Large intestine (tissue), 3 donors: ENCODE measurements at regions not wholly inside any gene's neighbourhood (a gene's known extent, or its start where the extent isn't known, plus 50 kb on each side); places are given as distances from the start of the nearest gene placed in this dataset.
"Not testable (repeated sequence)": the region's sequence is repeated elsewhere in the genome, so short reads cannot be mapped to it uniquely, and the experiment has no call there.

Source experiments
- DNase-seq, 2 donors: peaks; one replicate each; pipeline versions ENCODE4 v3.0.0 to v3.0.0-alpha.2; 2013
- H3K27ac ChIP-seq: one replicate; pipeline ENCODE4 v1.5.1; 2013; ENCODE audit warnings: low read length
- H3K27me3 ChIP-seq: 2 replicates; pipeline ENCODE4 v1.6.1; 2013; ENCODE audit warnings: low read length; ENCODE audit not compliant: control insufficient read depth, insufficient read depth
- H3K36me3 ChIP-seq: 2 replicates; pipeline ENCODE4 v1.6.1; 2013; ENCODE audit warnings: low read length; ENCODE audit not compliant: control insufficient read depth, insufficient read depth
- H3K4me1 ChIP-seq: one replicate; pipeline ENCODE4 v1.6.1; 2013; ENCODE audit warnings: low read length; ENCODE audit not compliant: control insufficient read depth, insufficient read depth
- H3K4me3 ChIP-seq: one replicate; pipeline ENCODE4 v1.5.1; 2013; ENCODE audit warnings: low read length
- H3K9me3 ChIP-seq: one replicate; pipeline ENCODE4 v1.6.1; 2013; ENCODE audit warnings: mild to moderate bottlenecking, low read depth, low read length, moderate library complexity; ENCODE audit not compliant: control insufficient read depth
- WGBS: methylation state at CpG from one replicate; pipeline ENCODE4 v1.1.5; 2013; ENCODE audit warnings: low lambda C conversion rate; ENCODE audit not compliant: insufficient coverage; 5-methylcytosine and 5-hydroxymethylcytosine counted together

DNA sequence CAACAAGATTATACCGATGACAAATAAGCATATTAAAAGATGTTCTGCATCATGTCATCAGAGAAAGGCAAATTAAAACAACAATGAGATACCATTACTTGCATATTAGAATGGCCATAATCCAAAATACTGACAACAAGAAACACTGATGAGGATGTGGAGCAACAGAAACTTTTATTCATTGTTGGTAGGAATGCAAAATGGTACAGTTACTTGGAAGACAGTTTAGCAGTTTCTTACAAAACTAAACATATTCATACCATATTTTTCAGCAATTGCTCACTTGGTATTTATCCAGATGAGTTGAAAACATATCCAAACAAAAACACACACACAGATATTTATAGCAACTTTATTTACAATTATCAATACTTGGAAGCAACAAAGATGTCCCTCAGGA is 160.9 kb upstream of the MME start:
- WGBS = 100% methylated on average over 1 of the region's 1 CpG
- no peaks in the 10 kb centered on the region for H3K4me1 ChIP-seq
- DNase-seq = no peak
- no peaks in the 10 kb centered on the region for H3K27me3 ChIP-seq
- H3K36me3 ChIP-seq = no peaks in the 10 kb centered on the region
- H3K9me3 ChIP-seq = peaks cover 4% of the 10 kb centered on the region
- H3K4me3 ChIP-seq = no peak overlapping the region
- H3K27ac ChIP-seq = no peak overlapping the region

DNA sequence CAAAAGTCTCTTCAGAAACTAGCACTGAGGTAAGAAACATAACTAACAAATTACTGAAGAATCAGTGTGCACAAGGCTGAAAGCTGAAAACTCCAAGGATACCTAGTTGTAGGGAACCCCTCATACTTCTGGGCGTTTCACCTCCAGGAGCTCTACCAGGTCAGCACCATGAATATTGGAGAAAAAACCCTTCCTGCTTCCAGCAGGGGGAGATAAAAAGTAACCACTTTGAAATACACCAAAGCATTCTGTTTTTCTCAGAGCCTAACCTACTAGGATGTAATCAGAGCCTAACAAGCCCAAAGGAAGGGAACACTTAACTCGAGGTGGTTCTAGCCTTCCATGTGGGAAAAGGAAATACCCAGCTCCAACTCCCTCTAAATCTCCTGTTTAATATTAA is 175.8 kb upstream of the MME start:
- Histone ChIP-seq H3K4me1 (no peaks in the 10 kb centered on the region), H3K9me3 (no peaks in the 10 kb centered on the region), H3K36me3 (no peaks in the 10 kb centered on the region), H3K27me3 (no peaks in the 10 kb centered on the region), H3K27ac (no peak overlapping the region), H3K4me3 (no peak overlapping the region)
- WGBS = no CpG with 5 or more reads among the region's 2 CpGs
- DNase-seq = peak in 1 of 2 donors; percentile 28

DNA sequence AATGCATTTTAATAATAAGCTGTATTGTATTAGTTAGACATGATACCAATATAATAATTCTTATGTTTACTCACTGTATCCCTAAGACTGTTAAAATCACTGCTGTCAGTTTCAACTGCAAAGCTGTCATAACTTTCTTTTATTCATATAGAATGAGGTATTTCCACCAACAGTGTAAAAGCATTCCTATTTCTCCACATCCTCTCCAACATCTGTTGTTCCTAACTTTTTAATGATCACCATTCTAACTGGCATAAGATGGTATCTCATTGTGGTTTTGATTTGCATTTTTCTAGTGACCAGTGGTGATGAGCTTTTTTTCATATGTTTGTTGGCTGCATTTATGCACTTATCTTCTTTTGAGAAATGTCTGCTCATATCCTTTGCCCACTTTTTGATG is 177.6 kb upstream of the MME start:
- DNase-seq, H3K27ac ChIP-seq, H3K9me3 ChIP-seq, H3K4me3 ChIP-seq, H3K36me3 ChIP-seq, H3K4me1 ChIP-seq, H3K27me3 ChIP-seq: not testable (repeated sequence)

DNA sequence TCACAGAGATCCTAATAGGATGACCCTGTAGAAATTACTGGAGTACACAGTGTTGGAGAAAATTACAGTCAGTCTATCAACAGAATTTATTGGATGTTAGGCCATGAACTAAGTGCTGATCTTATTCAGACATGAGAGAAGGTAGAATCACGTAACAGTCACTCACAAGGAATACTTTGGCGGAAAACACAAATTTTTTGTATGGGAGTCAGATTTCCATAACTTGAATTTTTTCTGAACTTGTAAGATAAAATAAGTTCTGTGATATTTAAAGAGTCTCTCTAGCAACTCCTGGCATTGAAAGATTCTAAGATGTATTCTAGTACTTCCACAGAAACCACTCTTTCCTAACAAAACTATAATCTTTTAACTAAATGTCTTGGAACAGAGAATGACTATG is 178.8 kb upstream of the MME start:
- 93% methylated on average over 2 of the region's 2 CpGs for WGBS
- H3K9me3 ChIP-seq = no peaks in the 10 kb centered on the region
- H3K4me1 ChIP-seq = no peaks in the 10 kb centered on the region
- H3K36me3 ChIP-seq = no peaks in the 10 kb centered on the region
- no peak overlapping the region for H3K4me3 ChIP-seq
- no peak overlapping the region for H3K27ac ChIP-seq
- no peaks in the 10 kb centered on the region for H3K27me3 ChIP-seq
- DNase-seq = no peak

DNA sequence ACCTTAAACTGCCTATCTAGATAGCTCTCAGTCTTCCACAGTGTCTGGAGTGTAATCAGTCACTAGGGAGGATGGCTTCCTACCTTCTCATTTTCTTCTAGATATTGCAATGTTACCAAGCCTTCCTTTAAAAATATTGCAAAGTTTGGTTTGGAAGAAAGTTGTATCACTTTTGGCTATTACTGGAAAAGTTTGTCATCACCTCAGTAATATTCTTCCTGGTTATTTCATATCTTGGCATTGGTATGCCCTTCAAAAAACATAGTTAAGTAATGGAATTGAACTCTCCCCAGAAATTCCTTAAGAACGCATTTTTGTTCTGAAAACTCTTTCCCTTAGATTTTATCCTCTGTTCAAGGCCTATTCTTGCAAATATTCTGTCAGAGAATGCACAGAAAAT is 179.3 kb upstream of the MME start:
- Histone ChIP-seq H3K9me3 (no peaks in the 10 kb centered on the region), H3K27me3 (no peaks in the 10 kb centered on the region), H3K27ac (no peak overlapping the region), H3K4me1 (no peaks in the 10 kb centered on the region), H3K36me3 (no peaks in the 10 kb centered on the region), H3K4me3 (no peak overlapping the region)
- DNase-seq = no peak
- 100% methylated on average over 1 of the region's 1 CpG for WGBS

DNA sequence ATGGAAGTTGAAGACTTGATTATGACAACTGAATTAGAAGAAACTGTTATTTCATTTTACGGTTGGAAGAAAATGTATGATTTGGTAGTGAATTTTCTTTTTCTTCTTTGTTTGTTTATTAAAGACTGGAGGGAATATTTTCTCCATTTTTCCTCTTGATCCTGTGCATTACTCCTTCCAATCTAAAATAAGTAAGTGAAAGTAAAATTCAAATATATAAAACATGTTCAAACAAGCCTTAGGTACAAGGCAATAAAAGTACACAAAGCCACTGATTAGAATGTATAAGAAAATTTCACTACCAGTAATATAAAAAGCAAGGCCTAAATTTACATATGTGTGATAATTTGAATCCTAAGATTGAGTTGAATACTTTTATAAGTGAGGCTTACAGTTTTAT is 181.2 kb upstream of the MME start:
- no peak overlapping the region for H3K4me3 ChIP-seq
- H3K36me3 ChIP-seq = no peaks in the 10 kb centered on the region
- H3K4me1 ChIP-seq = no peaks in the 10 kb centered on the region
- H3K9me3 ChIP-seq = no peaks in the 10 kb centered on the region
- WGBS = 100% methylated on average over 1 of the region's 1 CpG
- H3K27ac ChIP-seq = no peak overlapping the region
- H3K27me3 ChIP-seq = no peaks in the 10 kb centered on the region
- no peak for DNase-seq

DNA sequence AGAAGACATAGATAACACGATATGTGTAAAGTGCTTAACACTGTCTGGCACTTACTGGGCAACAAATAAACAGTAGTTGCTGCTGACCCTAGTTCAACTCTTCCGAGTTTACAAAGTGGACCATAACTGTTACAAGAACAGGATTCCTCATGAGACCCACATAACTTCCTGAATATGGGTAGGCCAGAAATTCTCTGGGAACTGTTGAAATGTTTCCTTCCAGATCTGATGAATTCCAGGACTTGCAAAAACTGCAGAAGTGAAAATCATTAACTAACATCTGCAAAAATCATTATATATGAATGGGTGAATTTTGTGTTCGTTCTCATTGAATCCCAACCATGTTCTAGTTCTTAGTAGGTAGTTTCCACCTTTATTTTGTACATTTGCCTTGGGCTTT is 181.7 kb upstream of the MME start:
- no peaks in the 10 kb centered on the region for H3K4me1 ChIP-seq
- WGBS = no CpG with 5 or more reads among the region's 3 CpGs
- H3K4me3 ChIP-seq = no peak overlapping the region
- no peaks in the 10 kb centered on the region for H3K9me3 ChIP-seq
- no peaks in the 10 kb centered on the region for H3K27me3 ChIP-seq
- no peaks in the 10 kb centered on the region for H3K36me3 ChIP-seq
- H3K27ac ChIP-seq = no peak overlapping the region
- DNase-seq = no peak

DNA sequence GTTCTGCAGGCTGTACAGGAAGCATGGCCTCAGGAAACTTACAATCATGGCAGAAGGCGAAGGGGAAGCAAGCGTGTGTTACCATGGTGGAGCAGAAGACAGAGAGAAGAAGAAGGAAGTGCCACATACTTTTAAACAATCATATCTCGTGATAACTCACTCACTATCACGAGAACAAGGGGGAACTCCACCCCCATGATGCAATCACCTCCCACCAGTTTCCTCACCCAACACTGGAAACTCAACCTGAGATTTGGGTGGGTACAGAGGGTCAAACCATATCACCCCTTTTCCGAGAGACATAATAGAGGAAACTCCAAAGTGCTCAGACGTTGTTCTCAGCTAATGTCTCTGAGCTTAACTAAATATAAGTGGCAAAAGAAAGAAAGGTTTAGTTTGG is 186.3 kb upstream of the MME start:
- no peak overlapping the region for H3K4me3 ChIP-seq

DNA sequence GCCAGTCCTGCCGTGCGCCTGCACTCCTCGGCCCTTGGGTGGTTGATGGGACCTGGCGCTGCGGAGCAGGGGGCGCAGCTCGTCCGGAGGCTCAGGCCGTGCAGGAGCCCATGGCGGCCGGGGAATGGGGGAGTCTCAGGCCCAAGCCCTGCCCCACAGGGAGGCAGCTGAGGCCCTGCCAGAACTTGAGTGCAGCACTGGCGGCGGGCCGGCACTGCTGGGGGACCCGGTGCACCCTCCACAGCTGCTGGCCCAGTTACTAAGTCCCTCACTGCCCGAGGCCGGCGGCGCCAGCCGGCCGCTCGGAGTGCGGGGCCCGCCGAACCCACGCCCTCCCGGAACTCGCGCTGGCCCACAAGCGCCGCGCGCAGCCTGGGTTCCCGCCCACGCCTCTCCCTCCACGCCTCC is 190.9 kb upstream of the MME start:
- Histone ChIP-seq H3K9me3 (peaks cover 8% of the 10 kb centered on the region), H3K27ac (no peak overlapping the region), H3K4me3 (no peak overlapping the region), H3K36me3 (no peaks in the 10 kb centered on the region), H3K27me3 (no peaks in the 10 kb centered on the region), H3K4me1 (no peaks in the 10 kb centered on the region)
- WGBS = no CpG with 5 or more reads among the region's 36 CpGs
- DNase-seq = no peak

More for the DNA sequence above, 186.3 kb upstream of the MME start:
- no CpG with 5 or more reads among the region's 6 CpGs for WGBS
- DNase-seq = no peak
- H3K27ac ChIP-seq = no peak overlapping the region
- H3K4me1 ChIP-seq = no peaks in the 10 kb centered on the region
- no peaks in the 10 kb centered on the region for H3K36me3 ChIP-seq
- no peaks in the 10 kb centered on the region for H3K27me3 ChIP-seq
- H3K9me3 ChIP-seq = peaks cover 8% of the 10 kb centered on the region

DNA sequence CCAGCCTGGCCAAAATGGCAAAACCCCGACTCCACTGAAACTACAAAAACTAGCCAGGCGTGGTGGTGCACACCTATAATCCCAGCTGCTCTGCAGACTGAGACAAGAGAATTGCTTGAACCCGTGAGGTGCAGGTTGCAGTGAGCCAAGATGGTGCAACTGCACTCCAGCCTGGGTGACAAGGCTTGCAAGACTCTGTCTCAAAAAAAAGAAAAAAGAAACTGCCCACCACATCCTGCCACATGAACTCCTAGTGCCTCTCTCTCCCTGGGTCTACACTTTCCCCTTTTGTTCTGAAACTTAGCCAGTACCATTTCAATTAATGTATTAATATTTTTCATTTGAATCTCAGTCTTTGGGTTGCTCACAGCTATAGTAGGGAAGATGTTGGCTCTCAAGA is 192.2 kb upstream of the MME start:
- no peaks in the 10 kb centered on the region for H3K27me3 ChIP-seq
- no peaks in the 10 kb centered on the region for H3K36me3 ChIP-seq
- no peak for DNase-seq
- WGBS = no CpG with 5 or more reads among the region's 3 CpGs
- no peaks in the 10 kb centered on the region for H3K4me1 ChIP-seq
- no peak overlapping the region for H3K4me3 ChIP-seq
- H3K27ac ChIP-seq = no peak overlapping the region
- peaks cover 8% of the 10 kb centered on the region for H3K9me3 ChIP-seq

DNA sequence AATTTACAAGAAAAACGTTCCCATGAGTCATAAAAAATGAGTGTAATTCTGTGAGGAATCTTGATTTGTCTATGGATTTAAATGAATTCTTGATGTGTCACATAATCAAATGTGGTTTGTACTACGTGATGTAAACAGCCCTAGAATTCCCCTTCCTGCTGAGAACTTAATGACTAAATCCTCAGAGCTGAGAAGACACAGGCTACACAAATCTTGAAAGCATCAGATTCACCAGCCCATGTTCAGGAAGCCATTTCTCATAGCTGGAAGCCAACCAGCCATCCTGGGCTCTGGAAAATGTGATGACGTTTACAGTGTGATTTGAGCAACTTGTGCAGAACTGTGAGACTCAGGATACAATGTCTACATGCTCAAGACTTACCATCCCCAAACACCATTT is 193.7 kb upstream of the MME start:
- Histone ChIP-seq H3K36me3 (no peaks in the 10 kb centered on the region), H3K9me3 (peaks cover 8% of the 10 kb centered on the region), H3K4me1 (no peaks in the 10 kb centered on the region), H3K27me3 (no peaks in the 10 kb centered on the region), H3K4me3 (no peak overlapping the region), H3K27ac (no peak overlapping the region)
- WGBS = no CpG with 5 or more reads among the region's 3 CpGs
- DNase-seq = no peak
